HCT116 (cell line): ENCODE measurements at regions not wholly inside any gene's neighbourhood (a gene's known extent, or its start where the extent isn't known, plus 50 kb on each side); places are given as distances from the start of the nearest gene placed in this dataset.

ENCODE experiments used
- ATAC-seq: fragments of 200-7000 bp; cut with Tn5 transposase; 2 replicates; pipeline ENCODE4 v1.9.1; 2020; ENCODE audit warnings: mild to moderate bottlenecking, moderate library complexity
- BruUV-seq: library from RNA; stranded (reverse); fragments of 400-500 nt; replicated peaks from 2 replicates; lab custom pipeline; 2021; lab: Mats Ljungman, UMichigan
- CTCF ChIA-PET: fragments of 300-600 bp; sonication (Branson Sonifier 250); formaldehyde crosslinking; loops from one replicate; lab custom pipeline; 2021; ENCODE audit warnings: antibody characterized with exemption; lab: Charles Lee
- POLR2A ChIA-PET: fragments of 300-600, 350-600 bp; sonication (Branson Sonifier 250); formaldehyde crosslinking; loops from one replicate; lab custom pipeline; 2021; ENCODE audit warnings: antibody characterized with exemption; lab: Charles Lee
- RAD21 ChIA-PET, 2 experiments: fragments of 300-600 bp; sonication (Branson Sonifier 250); formaldehyde crosslinking; loops; one replicate each; lab custom pipeline; 2023; ENCODE audit warnings: low total read pairs in 2 of 2; ENCODE audit not compliant: uncharacterized antibody in 2 of 2, unreplicated experiment in 2 of 2, low non-redundant PET in 1 of 2; lab: Charles Lee
- DNase-seq: peaks from one replicate; pipeline ENCODE4 v3.0.0-alpha.2; 2010; ENCODE audit warnings: low read depth, low spot score
- H2AFZ ChIP-seq: fragments of 200-600 bp; shearing (Covaris generic), sonication (generic); 2 replicates; pipeline ENCODE4 v1.6.1; 2017; ENCODE audit warnings: low read depth, mixed run types, mixed read lengths, antibody characterized with exemption, low read length; ENCODE audit not compliant: poor library complexity, severe bottlenecking
- H3K27ac ChIP-seq: 2 replicates; pipeline ENCODE4 v1.5.1; 2012; ENCODE audit warnings: low read depth, low read length
- H3K27me3 ChIP-seq: fragments of 200-600 bp; sonication (generic); 2 replicates; pipeline ENCODE4 v1.6.1; 2016; ENCODE audit warnings: mixed run types, low read length, mixed read lengths; ENCODE audit not compliant: insufficient read depth
- H3K36me3 ChIP-seq, 2 experiments: fragments of 200-500 bp in 1 of 2; fragments of 200-600 bp in 1 of 2; sonication (Bioruptor generic) in 1 of 2; sonication (generic) in 1 of 2; 2 replicates each; pipeline versions ENCODE4 v1.5.1 to v1.6.1; 2014 to 2016; ENCODE audit warnings: low read length in 2 of 2, inconsistent platforms in 1 of 2, mixed read lengths in 1 of 2, mixed run types in 1 of 2; ENCODE audit not compliant: insufficient read depth in 2 of 2, control insufficient read depth in 1 of 2
- H3K4me1 ChIP-seq, 2 experiments: fragments of 200-600 bp in 1 of 2; sonication (generic) in 1 of 2; 2 replicates each; pipeline versions ENCODE4 v1.5.1 to v1.6.1; 2012 to 2017; ENCODE audit warnings: low read length in 2 of 2, inconsistent platforms in 1 of 2, mild to moderate bottlenecking in 1 of 2, mixed read lengths in 1 of 2, mixed run types in 1 of 2, moderate library complexity in 1 of 2; ENCODE audit not compliant: insufficient read depth in 2 of 2, control insufficient read depth in 1 of 2
- H3K4me2 ChIP-seq: fragments of 200-600 bp; sonication (generic); 2 replicates; pipeline ENCODE4 v1.6.1; 2017; ENCODE audit warnings: mixed run types, low read length, mixed read lengths
- H3K4me3 ChIP-seq, 2 experiments: fragments of 200-600 bp in 1 of 2; sonication (generic) in 1 of 2; replicated peaks in 1 of 2; 2 replicates each; pipeline ENCODE4 v1.5.1; 2011 to 2016; ENCODE audit warnings: low read length in 2 of 2, control low read depth in 1 of 2, low read depth in 1 of 2, mild to moderate bottlenecking in 1 of 2, mixed read lengths in 1 of 2, mixed run types in 1 of 2
- H3K79me2 ChIP-seq: fragments of 200-600 bp; sonication (generic); 2 replicates; pipeline ENCODE4 v1.6.1; 2017; ENCODE audit warnings: mild to moderate bottlenecking, mixed run types, low read length, moderate library complexity, mixed read lengths; ENCODE audit not compliant: insufficient read depth
- H3K9ac ChIP-seq: fragments of 200-600 bp; sonication (generic); 2 replicates; pipeline ENCODE4 v1.6.1; 2016; ENCODE audit warnings: low read length, mixed read lengths
- H3K9me2 ChIP-seq: fragments of 200-600 bp; sonication (generic), shearing (Covaris generic); 2 replicates; pipeline ENCODE4 v1.6.1; 2017; ENCODE audit warnings: mixed run types, mild to moderate bottlenecking, moderate library complexity; ENCODE audit not compliant: insufficient read depth
- H3K9me3 ChIP-seq, 2 experiments: fragments of 200-500 bp in 1 of 2; fragments of 200-600 bp in 1 of 2; sonication (Bioruptor generic) in 1 of 2; sonication (generic) in 1 of 2; 2 replicates each; pipeline ENCODE4 v1.6.1; 2014 to 2017; ENCODE audit warnings: low read length in 2 of 2, mixed read lengths in 2 of 2, inconsistent platforms in 1 of 2, low read depth in 1 of 2, mild to moderate bottlenecking in 1 of 2, mixed run types in 1 of 2, moderate library complexity in 1 of 2; ENCODE audit not compliant: control insufficient read depth in 1 of 2, insufficient read depth in 1 of 2
- H4K20me1 ChIP-seq: fragments of 200-600 bp; sonication (generic), shearing (Covaris generic); 2 replicates; pipeline ENCODE4 v1.6.1; 2017; ENCODE audit warnings: mixed run types, mild to moderate bottlenecking, moderate library complexity; ENCODE audit not compliant: insufficient read depth
- CEBPB ChIP-seq: IDR thresholded peaks from 2 replicates; pipeline ENCODE4 v1.6.1; 2012; ENCODE audit warnings: low read depth
- ELF1 ChIP-seq: IDR thresholded peaks from 2 replicates; pipeline ENCODE4 v1.6.1; 2012; ENCODE audit warnings: low read depth, borderline replicate concordance
- JUND ChIP-seq: IDR thresholded peaks from 2 replicates; pipeline ENCODE4 v1.6.1; 2012
- POLR2A ChIP-seq: IDR thresholded peaks from 2 replicates; pipeline ENCODE4 v1.7.0; 2011; ENCODE audit warnings: borderline replicate concordance; ENCODE audit not compliant: insufficient read depth, insufficient read length; ENCODE audit errors: extremely low read depth
- POLR2AphosphoS5 ChIP-seq: IDR thresholded peaks from 2 replicates; pipeline ENCODE4 v1.6.1; 2011; ENCODE audit warnings: mild to moderate bottlenecking, low read depth, low read length, moderate library complexity
- SP1 ChIP-seq: IDR thresholded peaks from 2 replicates; pipeline ENCODE4 v1.6.1; 2012; ENCODE audit warnings: low read depth
- TCF7L2 ChIP-seq: IDR thresholded peaks from 2 replicates; pipeline ENCODE4 v1.7.0; 2011; ENCODE audit warnings: borderline replicate concordance, inconsistent platforms; ENCODE audit not compliant: insufficient read depth, insufficient read length; ENCODE audit errors: extremely low read depth
- ZBTB33 ChIP-seq: IDR thresholded peaks from 2 replicates; pipeline ENCODE4 v1.6.1; 2011; ENCODE audit warnings: mild to moderate bottlenecking, low read length, moderate library complexity; ENCODE audit not compliant: insufficient replicate concordance; ENCODE audit errors: extremely low read depth
- intact Hi-C: fragments of 100-400 bp; cut with micrococcal nuclease; formaldehyde crosslinking; loops from 2 replicates; pipeline ENCODE4 v1.10.0; 2022

DNA sequence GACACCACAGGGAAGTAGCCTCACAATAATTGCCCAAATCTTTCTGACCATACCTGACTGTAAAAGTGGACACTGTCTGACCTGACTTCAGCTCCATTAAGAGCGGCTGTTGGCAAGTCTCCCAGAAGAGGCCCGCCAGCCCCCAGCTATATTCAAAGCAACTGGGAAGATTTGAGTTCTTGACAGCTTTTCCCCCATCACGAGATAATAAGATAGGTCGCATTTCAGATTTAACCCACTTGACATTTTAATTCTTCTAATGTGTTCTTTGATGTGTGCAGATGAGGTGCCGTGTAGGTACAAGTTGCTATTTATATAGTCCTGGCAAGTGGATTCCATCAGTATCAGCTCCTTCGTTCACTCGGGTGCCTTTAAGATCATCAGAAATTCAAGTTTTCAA lies 345.7 kb downstream of the DRD1 start:
- CTCF ChIA-PET: no interaction called here

More for the DNA sequence above, 345.7 kb downstream of the DRD1 start:
- intact Hi-C loops: no loop called here
- no peak overlapping the region for H3K4me2 ChIP-seq
- H3K36me3 ChIP-seq: no peaks in the 10 kb centered on the region
- H3K9ac ChIP-seq: no peak overlapping the region
- ChIA-PET POLR2A (no interaction called here), RAD21 (no interaction called here)
- no peaks in the 10 kb centered on the region for H3K27me3 ChIP-seq
- H3K4me3 ChIP-seq: no peak overlapping the region
- H3K9me3 ChIP-seq: no peaks in the 10 kb centered on the region
- H3K9me2 ChIP-seq: 0 out of 2 replicates have a peak, but pooled peaks cover 3% of the 10 kb centered on the region
- no peaks in the 10 kb centered on the region for H3K4me1 ChIP-seq
- no peak for ATAC-seq
- no peaks in the 10 kb centered on the region for H3K79me2 ChIP-seq
- no peak for DNase-seq
- TF ChIP-seq ZBTB33: no peak
- no peak for TF ChIP-seq POLR2AphosphoS5
- TF ChIP-seq ELF1: no peak
- TF ChIP-seq SP1: no peak
- no peak for TF ChIP-seq POLR2A
- no peak for TF ChIP-seq JUND
- no peak for TF ChIP-seq TCF7L2
- TF ChIP-seq CEBPB: no peak
- no peak overlapping the region for H2AFZ ChIP-seq
- no peak overlapping the region for H3K27ac ChIP-seq
- no TSS peak for BruUV-seq
- H4K20me1 ChIP-seq: no peaks in the 10 kb centered on the region
